ENCODE measurements at regions not wholly inside any gene's neighbourhood (a gene's known extent, or its start where the extent isn't known, plus 50 kb on each side); places are given as distances from the start of the nearest gene placed in this dataset.

GRCh38 chr3:82957696-82958095 is 1196.3 kb upstream of the GBE1 start:
- DNase-seq (ENCODE audit: low read depth, low spot score) (no peak), FAIRE-seq (no peak)
- TF ChIP-seq EZH2 (IDR thresholded peaks at IDR 0.05; ENCODE audit: low read length) (no peak), CTCF (optimal IDR thresholded peaks at IDR 0.05 in 1 of 3, IDR thresholded peaks at IDR 0.05 in 1 of 3, conservative IDR thresholded peaks at IDR 0.05 in 1 of 3; ENCODE audit: extremely low read depth in 1 of 3, insufficient read depth in 2 of 3, low read length in 3 of 3) (no peak)
- no peaks in the 10 kb centered on the region for H4K20me1 ChIP-seq (ENCODE audit: control insufficient read depth, extremely low read depth, insufficient read depth, low read length)
- no peaks in the 10 kb centered on the region for H3K9me3 ChIP-seq (ENCODE audit: control insufficient read depth, low read depth, low read length)
- no peaks in the 10 kb centered on the region for H3K79me2 ChIP-seq (ENCODE audit: control insufficient read depth, insufficient read depth, low read length)
- H3K9ac ChIP-seq (ENCODE audit: control insufficient read depth, extremely low read depth, insufficient read depth, low read length), result no peak overlapping the region
- dilution Hi-C loops (cut with MboI; ENCODE audit: extremely low pct_ligation_motif_present, low sequenced_read_pairs), result no loop called here
- no peak overlapping the region for H2AFZ ChIP-seq (ENCODE audit: control insufficient read depth, low read length)
- no peaks in the 10 kb centered on the region for H3K36me3 ChIP-seq (ENCODE audit: control insufficient read depth in 2 of 2, extremely low read depth in 1 of 2, insufficient read depth in 2 of 2, low read length in 2 of 2)
- H3K4me1 ChIP-seq (ENCODE audit: control insufficient read depth, extremely low read depth, insufficient read depth, low read length), result no peaks in the 10 kb centered on the region
- no peak overlapping the region for H3K4me3 ChIP-seq (ENCODE audit: control insufficient read depth in 2 of 3, extremely low read depth in 1 of 3, insufficient read depth in 2 of 3, low read depth in 1 of 3, low read length in 3 of 3)
- H3K27ac ChIP-seq (ENCODE audit: control insufficient read depth, insufficient read depth, low read length), result no peak overlapping the region
- H3K27me3 ChIP-seq (ENCODE audit: control insufficient read depth, extremely low read depth, insufficient read depth, low read length), result no peaks in the 10 kb centered on the region
- no peaks in the 10 kb centered on the region for H3K9me1 ChIP-seq (ENCODE audit: control insufficient read depth, extremely low read depth, insufficient read depth, low read length)
- H3K4me2 ChIP-seq (ENCODE audit: control insufficient read depth, extremely low read depth, insufficient read depth, low read depth, low read length), result no peak overlapping the region

- Histone ChIP-seq H3K27ac (ENCODE audit: control insufficient read depth, insufficient read depth, low read length) (no peak overlapping the region), H3K4me3 (ENCODE audit: control insufficient read depth in 2 of 3, extremely low read depth in 1 of 3, insufficient read depth in 2 of 3, low read depth in 1 of 3, low read length in 3 of 3) (no peak overlapping the region), H3K9me3 (ENCODE audit: control insufficient read depth, low read depth, low read length) (no peaks in the 10 kb centered on the region), H3K9me1 (ENCODE audit: control insufficient read depth, extremely low read depth, insufficient read depth, low read length) (no peaks in the 10 kb centered on the region), H3K36me3 (ENCODE audit: control insufficient read depth in 2 of 2, extremely low read depth in 1 of 2, insufficient read depth in 2 of 2, low read length in 2 of 2) (no peaks in the 10 kb centered on the region), H4K20me1 (ENCODE audit: control insufficient read depth, extremely low read depth, insufficient read depth, low read length) (no peaks in the 10 kb centered on the region), H3K27me3 (ENCODE audit: control insufficient read depth, extremely low read depth, insufficient read depth, low read length) (no peaks in the 10 kb centered on the region), H3K4me2 (ENCODE audit: control insufficient read depth, extremely low read depth, insufficient read depth, low read depth, low read length) (no peak overlapping the region), H3K4me1 (ENCODE audit: control insufficient read depth, extremely low read depth, insufficient read depth, low read length) (no peaks in the 10 kb centered on the region), H2AFZ (ENCODE audit: control insufficient read depth, low read length) (no peak overlapping the region), H3K9ac (ENCODE audit: control insufficient read depth, extremely low read depth, insufficient read depth, low read length) (no peak overlapping the region), H3K79me2 (ENCODE audit: control insufficient read depth, insufficient read depth, low read length) (no peaks in the 10 kb centered on the region)
- TF ChIP-seq EZH2 (IDR thresholded peaks at IDR 0.05; ENCODE audit: low read length), result no peak
- TF ChIP-seq CTCF (optimal IDR thresholded peaks at IDR 0.05 in 1 of 3, IDR thresholded peaks at IDR 0.05 in 1 of 3, conservative IDR thresholded peaks at IDR 0.05 in 1 of 3; ENCODE audit: extremely low read depth in 1 of 3, insufficient read depth in 2 of 3, low read length in 3 of 3), result no peak
- FAIRE-seq (no peak), DNase-seq (ENCODE audit: low read depth, low spot score) (no peak)
- dilution Hi-C loops (cut with MboI; ENCODE audit: extremely low pct_ligation_motif_present, low sequenced_read_pairs), result no loop called here
These were observed 1195.6 kb upstream of the GBE1 start for GRCh38 chr3:82957079-82957478.

Data from keratinocyte (primary cell).